ENCODE measurements at regions not wholly inside any gene's neighbourhood (a gene's known extent, or its start where the extent isn't known, plus 50 kb on each side); places are given as distances from the start of the nearest gene placed in this dataset.

- Histone ChIP-seq H3K4me2 (ENCODE audit: low read length) (peak overlapping the region; percentile 89), H3K27me3 (ENCODE audit: insufficient read depth, low read length) (no peaks in the 10 kb centered on the region), H4K20me1 (ENCODE audit: insufficient read depth, low read length) (no peaks in the 10 kb centered on the region), H3K27ac (ENCODE audit: low read depth, low read length) (peak overlapping the region; percentile 67), H3K36me3 (ENCODE audit: insufficient read depth, low read length) (no peaks in the 10 kb centered on the region), H3K9ac (ENCODE audit: low read length) (peak overlapping the region; percentile 86), H2AFZ (ENCODE audit: low read depth, low read length) (peak overlapping the region; percentile 70), H3K4me3 (ENCODE audit: insufficient read depth, low read depth, low read length) (peak overlapping the region; percentile 83), H3K4me1 (ENCODE audit: insufficient read depth, low read length) (peaks cover 6% of the 10 kb centered on the region), H3K79me2 (ENCODE audit: insufficient read depth, low read length) (peaks cover 27% of the 10 kb centered on the region), H3K9me3 (ENCODE audit: insufficient read depth, low read depth, low read length) (no peaks in the 10 kb centered on the region)
- no peak for FAIRE-seq
- H3K27me3 Mint-ChIP-seq (ENCODE audit: low read depth, unreplicated experiment) = no peaks in the 10 kb centered on the region
- H3K27ac Mint-ChIP-seq (ENCODE audit: unreplicated experiment) = peak overlapping the region; percentile 87
- peak; percentile 22 for DNase-seq (ENCODE audit: low read depth)
- no peaks in the 10 kb centered on the region for H3K9me3 Mint-ChIP-seq (ENCODE audit: unreplicated experiment)
- H3K36me3 Mint-ChIP-seq (ENCODE audit: low read depth, unreplicated experiment) = peaks cover 2% of the 10 kb centered on the region
- TF ChIP-seq CTCF (IDR thresholded peaks at IDR 0.05; ENCODE audit: insufficient read depth, low read depth, low read length) = peak; percentile 28
- no peak for TF ChIP-seq EZH2 (IDR thresholded peaks at IDR 0.05; ENCODE audit: insufficient read depth, low read length)
- peaks cover 4% of the 10 kb centered on the region for H3K4me1 Mint-ChIP-seq (ENCODE audit: low read depth, unreplicated experiment)
- H3K4me3 Mint-ChIP-seq (ENCODE audit: unreplicated experiment) = peak overlapping the region; percentile 93
Observed at GRCh38 chr6:138692058-138692977, 81.3 kb upstream of the CCDC28A start.

GRCh38 chr6:138692978-138693909, 80.3 kb upstream of the CCDC28A start:
- DNase-seq (ENCODE audit: low read depth) = peak; percentile 63
- FAIRE-seq = no peak

More at GRCh38 chr6:138692978-138693909, 80.3 kb upstream of the CCDC28A start:
- Histone ChIP-seq H3K4me1 (ENCODE audit: insufficient read depth, low read length) (peaks cover 6% of the 10 kb centered on the region), H3K4me3 (ENCODE audit: insufficient read depth, low read depth, low read length) (peak overlapping the region; percentile 83), H3K36me3 (ENCODE audit: insufficient read depth, low read length) (no peaks in the 10 kb centered on the region), H3K9me3 (ENCODE audit: insufficient read depth, low read depth, low read length) (no peaks in the 10 kb centered on the region), H4K20me1 (ENCODE audit: insufficient read depth, low read length) (no peaks in the 10 kb centered on the region), H2AFZ (ENCODE audit: low read depth, low read length) (peak overlapping the region; percentile 70), H3K79me2 (ENCODE audit: insufficient read depth, low read length) (peaks cover 23% of the 10 kb centered on the region), H3K27ac (ENCODE audit: low read depth, low read length) (peak overlapping the region; percentile 67), H3K4me2 (ENCODE audit: low read length) (peak overlapping the region; percentile 89), H3K27me3 (ENCODE audit: insufficient read depth, low read length) (no peaks in the 10 kb centered on the region), H3K9ac (ENCODE audit: low read length) (peak overlapping the region; percentile 86)
- Mint-ChIP-seq H3K36me3 (ENCODE audit: low read depth, unreplicated experiment) (peaks cover 5% of the 10 kb centered on the region), H3K9me3 (ENCODE audit: unreplicated experiment) (no peaks in the 10 kb centered on the region), H3K4me1 (ENCODE audit: low read depth, unreplicated experiment) (peaks cover 4% of the 10 kb centered on the region), H3K4me3 (ENCODE audit: unreplicated experiment) (peak overlapping the region; percentile 92), H3K27ac (ENCODE audit: unreplicated experiment) (peak overlapping the region; percentile 81), H3K27me3 (ENCODE audit: low read depth, unreplicated experiment) (no peaks in the 10 kb centered on the region)
- no peak for TF ChIP-seq EZH2 (IDR thresholded peaks at IDR 0.05; ENCODE audit: insufficient read depth, low read length)
- TF ChIP-seq CTCF (IDR thresholded peaks at IDR 0.05; ENCODE audit: insufficient read depth, low read depth, low read length) = no peak
